Lower leg skin (tissue), 4 donors: ENCODE measurements at regions not wholly inside any gene's neighbourhood (a gene's known extent, or its start where the extent isn't known, plus 50 kb on each side); places are given as distances from the start of the nearest gene placed in this dataset.

ENCODE experiments used
- DNase-seq, 2 donors: peaks; one replicate each; pipeline ENCODE4 v3.0.0-alpha.2; 2019; ENCODE audit warnings: low spot score in 2 of 2
- H3K4me3 ChIP-seq: fragments of 200-600 bp; sonication (generic); 2 replicates; pipeline ENCODE4 v1.5.1; 2017; ENCODE audit warnings: mild to moderate bottlenecking, low read depth; ENCODE audit not compliant: poor library complexity, severe bottlenecking
- POLR2A ChIP-seq, 2 donors: fragments of 450-650 bp; IDR thresholded peaks; one replicate each; pipeline ENCODE4 v1.6.1; 2016 to 2017; ENCODE audit warnings: antibody characterized with exemption in 2 of 2, mild to moderate bottlenecking in 1 of 2, moderate library complexity in 1 of 2
- WGBS, 2 donors: methylation state at CpG; one replicate each; pipeline ENCODE4 v1.1.5; 2018; 5-methylcytosine and 5-hydroxymethylcytosine counted together
- intact Hi-C: fragments of 100-400 bp; cut with DNase I; formaldehyde crosslinking; loops from one replicate; pipeline ENCODE4 v1.15.0; 2023; ENCODE audit warnings: low total_unique reads
- TF ChIP-seq, protein P1 (sequence below), 3 donors: fragments of 450-650 bp; IDR thresholded peaks; one replicate each; pipeline ENCODE4 v1.5.1; 2016; ENCODE audit warnings: antibody characterized with exemption in 3 of 3, mild to moderate bottlenecking in 3 of 3, moderate library complexity in 2 of 3

DNA sequence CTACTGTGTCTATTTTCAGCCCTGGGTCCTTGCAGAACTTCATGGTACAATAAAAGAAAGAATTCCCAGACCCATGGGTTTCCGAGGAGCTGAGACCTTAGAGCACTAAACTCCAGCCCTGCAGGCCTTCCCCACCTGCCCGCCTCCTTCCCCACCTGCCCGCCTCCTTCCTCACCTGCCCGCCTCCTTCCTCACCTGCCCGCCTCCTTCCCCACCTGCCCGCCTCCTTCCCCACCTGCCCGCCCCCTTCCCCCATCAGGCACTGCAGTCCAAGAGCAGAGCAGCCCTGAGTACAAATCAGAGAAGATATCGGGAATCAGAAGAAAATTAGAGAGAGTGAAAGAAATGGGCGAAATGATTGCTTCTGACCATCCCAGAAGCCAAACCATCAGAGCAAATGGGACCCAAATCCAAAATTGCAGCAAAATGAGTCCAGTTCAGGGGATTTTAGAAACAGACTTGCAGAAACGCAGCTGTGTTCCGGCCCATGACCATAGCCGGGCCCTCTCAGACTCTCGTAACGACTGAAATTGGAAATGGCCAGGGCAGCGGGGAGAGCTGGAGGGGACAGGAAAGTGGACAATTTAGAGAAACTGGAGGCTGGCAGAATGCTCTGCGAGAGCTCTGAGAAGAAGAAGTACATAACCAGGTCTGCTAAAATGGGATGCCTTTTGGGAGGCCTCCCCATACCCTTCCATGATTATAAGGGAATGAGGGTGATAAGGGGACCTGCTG lies 568.4 kb downstream of the TCERG1L start:
- intact Hi-C loops = no loop called here
- 74% methylated on average over 16 of the region's 16 CpGs for WGBS, 2 donors
- TF ChIP-seq, protein P1, sequence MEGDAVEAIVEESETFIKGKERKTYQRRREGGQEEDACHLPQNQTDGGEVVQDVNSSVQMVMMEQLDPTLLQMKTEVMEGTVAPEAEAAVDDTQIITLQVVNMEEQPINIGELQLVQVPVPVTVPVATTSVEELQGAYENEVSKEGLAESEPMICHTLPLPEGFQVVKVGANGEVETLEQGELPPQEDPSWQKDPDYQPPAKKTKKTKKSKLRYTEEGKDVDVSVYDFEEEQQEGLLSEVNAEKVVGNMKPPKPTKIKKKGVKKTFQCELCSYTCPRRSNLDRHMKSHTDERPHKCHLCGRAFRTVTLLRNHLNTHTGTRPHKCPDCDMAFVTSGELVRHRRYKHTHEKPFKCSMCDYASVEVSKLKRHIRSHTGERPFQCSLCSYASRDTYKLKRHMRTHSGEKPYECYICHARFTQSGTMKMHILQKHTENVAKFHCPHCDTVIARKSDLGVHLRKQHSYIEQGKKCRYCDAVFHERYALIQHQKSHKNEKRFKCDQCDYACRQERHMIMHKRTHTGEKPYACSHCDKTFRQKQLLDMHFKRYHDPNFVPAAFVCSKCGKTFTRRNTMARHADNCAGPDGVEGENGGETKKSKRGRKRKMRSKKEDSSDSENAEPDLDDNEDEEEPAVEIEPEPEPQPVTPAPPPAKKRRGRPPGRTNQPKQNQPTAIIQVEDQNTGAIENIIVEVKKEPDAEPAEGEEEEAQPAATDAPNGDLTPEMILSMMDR (IDR thresholded peaks at IDR 0.05) = no peak
- no peak for TF ChIP-seq POLR2A (IDR thresholded peaks at IDR 0.05)
- DNase-seq = peak in 1 of 2 donors; percentile 68
- no peak overlapping the region for H3K4me3 ChIP-seq

DNA sequence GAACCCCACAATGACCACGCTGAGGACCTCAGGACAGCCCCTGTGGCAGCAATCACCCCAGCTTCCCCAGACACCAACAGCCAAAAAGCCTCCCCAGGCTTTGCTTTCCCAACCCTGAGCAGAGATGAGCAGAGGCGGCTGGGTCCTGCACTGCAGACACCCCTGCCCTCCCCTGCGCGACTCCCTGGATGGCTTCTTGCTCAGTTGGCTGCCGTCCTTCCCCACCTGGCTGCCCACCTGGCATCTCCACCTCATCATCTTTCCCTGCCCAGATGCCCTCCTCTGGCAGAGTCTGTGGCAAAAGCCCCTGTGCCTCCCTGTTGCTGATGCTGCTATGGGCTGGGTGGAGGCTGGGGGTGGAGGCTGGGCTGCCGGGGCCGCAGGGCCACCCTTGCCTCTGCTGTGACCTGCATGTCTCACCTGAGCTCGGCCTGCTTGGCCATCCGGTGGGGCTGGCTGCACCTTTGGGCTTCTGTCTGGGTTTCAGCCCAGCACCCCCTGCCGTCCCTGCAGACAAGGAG lies 567.7 kb downstream of the TCERG1L start:
- WGBS, 2 donors = 83 to 85% methylated on average over 10 of the region's 10 CpGs
- peak in 1 of 2 donors; percentile 31 for DNase-seq
- no peak for TF ChIP-seq POLR2A (IDR thresholded peaks at IDR 0.05)
- TF ChIP-seq, protein P1 (IDR thresholded peaks at IDR 0.05) = no peak
- H3K4me3 ChIP-seq = no peak overlapping the region
- intact Hi-C loops = no loop called here

DNA sequence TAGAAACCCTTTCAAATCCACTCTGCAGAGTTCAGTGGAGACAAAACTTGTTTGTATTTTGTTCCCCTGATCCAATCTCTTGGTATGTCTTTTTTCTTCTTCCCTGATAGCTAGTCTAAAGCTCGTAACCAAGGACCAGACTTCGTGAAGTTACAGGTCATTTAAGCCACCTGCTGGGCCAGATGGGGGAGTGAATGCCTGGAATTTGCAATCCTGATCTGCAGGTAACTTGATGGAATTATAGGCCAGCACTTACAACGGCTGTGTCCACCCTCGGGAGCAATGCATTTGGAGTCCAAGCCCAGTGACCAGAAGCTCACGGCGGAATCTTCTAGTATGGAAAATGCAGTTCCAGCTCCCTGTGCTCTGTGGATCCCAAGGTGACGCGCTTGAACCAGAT lies 566.9 kb downstream of the TCERG1L start:
- H3K4me3 ChIP-seq = no peak overlapping the region
- no peak for TF ChIP-seq POLR2A (IDR thresholded peaks at IDR 0.05)
- TF ChIP-seq, protein P1 (IDR thresholded peaks at IDR 0.05) = no peak
- WGBS, 2 donors = 57 to 65% methylated on average over 8 of the region's 8 CpGs
- DNase-seq = peak in 1 of 2 donors; percentile 34
- intact Hi-C loops = no loop called here

DNA sequence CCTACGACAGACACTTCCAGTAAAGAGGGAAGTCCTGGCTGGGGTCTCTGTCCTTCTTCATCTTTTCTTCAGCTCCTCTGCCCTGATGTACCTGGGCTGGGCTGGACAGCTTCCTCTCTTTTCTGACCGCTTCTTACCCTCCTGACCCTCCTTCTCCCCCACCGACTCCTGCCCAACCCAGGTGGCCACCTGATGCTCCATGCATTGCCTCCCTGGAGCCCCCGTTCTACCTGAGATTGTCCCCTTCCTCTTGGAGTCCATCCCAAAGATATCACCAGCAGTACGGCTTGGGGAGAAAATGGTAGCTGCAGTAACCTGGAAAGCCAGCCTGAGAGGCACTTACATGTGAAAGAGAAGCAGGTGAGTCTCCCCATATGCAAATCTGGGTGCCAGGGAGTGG lies 566.3 kb downstream of the TCERG1L start:
- DNase-seq = peak in 1 of 2 donors; percentile 76
- H3K4me3 ChIP-seq = no peak overlapping the region
- TF ChIP-seq POLR2A (IDR thresholded peaks at IDR 0.05) = no peak
- TF ChIP-seq, protein P1 (IDR thresholded peaks at IDR 0.05) = no peak
- intact Hi-C loops = no loop called here
- 55 to 64% methylated on average over 5 of the region's 5 CpGs for WGBS, 2 donors

DNA sequence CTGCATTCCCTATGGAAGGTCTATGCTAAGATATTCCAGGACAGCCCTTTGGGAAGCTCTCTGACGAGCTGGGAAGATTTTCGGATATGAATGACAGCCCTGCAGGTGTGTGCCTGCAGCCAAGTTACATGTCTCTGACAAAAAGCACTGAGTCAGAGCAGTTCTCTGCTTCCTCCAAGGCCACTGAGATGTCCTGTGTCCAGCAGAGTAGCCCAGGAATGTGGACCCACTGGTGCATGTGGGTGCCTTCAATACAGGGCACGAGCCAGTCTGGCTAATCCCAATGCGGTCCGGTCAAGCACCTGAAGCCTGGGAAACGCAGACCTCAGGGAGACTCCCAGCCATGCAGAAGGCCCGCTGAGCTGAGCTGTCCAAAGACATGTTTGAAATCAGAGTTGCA lies 565.7 kb downstream of the TCERG1L start:
- DNase-seq = peak in 1 of 2 donors; percentile 63
- H3K4me3 ChIP-seq = no peak overlapping the region
- WGBS, 2 donors = 71 to 72% methylated on average over 7 of the region's 7 CpGs
- intact Hi-C loops = no loop called here
- TF ChIP-seq, protein P1 (IDR thresholded peaks at IDR 0.05) = no peak
- no peak for TF ChIP-seq POLR2A (IDR thresholded peaks at IDR 0.05)
